Smooth muscle cell (in vitro differentiated cells): ENCODE measurements at regions not wholly inside any gene's neighbourhood (a gene's known extent, or its start where the extent isn't known, plus 50 kb on each side); places are given as distances from the start of the nearest gene placed in this dataset.

ENCODE experiments used
- DNase-seq: peaks from one replicate; lab custom pipeline; 2025; ENCODE audit not compliant: unreplicated experiment; lab: John Stamatoyannopoulos, UW
- H2AFZ ChIP-seq: fragments of 200-600 bp; sonication (generic); 2 replicates; pipeline ENCODE4 v1.6.0; 2016; ENCODE audit warnings: antibody characterized with exemption, low read depth, mild to moderate bottlenecking
- H3F3A ChIP-seq: fragments of 200-600 bp; sonication (generic); 2 replicates; pipeline ENCODE4 v1.6.0; 2017; ENCODE audit warnings: antibody characterized with exemption, low read depth
- H3K27ac ChIP-seq: fragments of 200-600 bp; sonication (generic); 2 replicates; pipeline ENCODE4 v1.5.1; 2016; ENCODE audit warnings: low read depth, mild to moderate bottlenecking
- H3K27me3 ChIP-seq: fragments of 200-600 bp; sonication (generic); 2 replicates; pipeline ENCODE4 v1.6.1; 2016; ENCODE audit warnings: low read depth, mild to moderate bottlenecking
- H3K36me3 ChIP-seq: fragments of 200-600 bp; sonication (generic); 2 replicates; pipeline ENCODE4 v1.5.1; 2016; ENCODE audit warnings: low read depth
- H3K4me1 ChIP-seq: fragments of 200-600 bp; sonication (generic); 2 replicates; pipeline ENCODE4 v1.5.1; 2016; ENCODE audit warnings: low read depth
- H3K4me2 ChIP-seq: fragments of 200-600 bp; sonication (generic); 2 replicates; pipeline ENCODE4 v1.6.0; 2016; ENCODE audit warnings: mild to moderate bottlenecking
- H3K4me3 ChIP-seq: fragments of 200-600 bp; sonication (generic); 2 replicates; pipeline ENCODE4 v1.5.1; 2016; ENCODE audit warnings: mild to moderate bottlenecking
- H3K79me2 ChIP-seq: fragments of 200-600 bp; sonication (generic); 2 replicates; pipeline ENCODE4 v1.6.0; 2016; ENCODE audit warnings: low read depth, mild to moderate bottlenecking
- H3K9ac ChIP-seq: fragments of 200-600 bp; sonication (generic); 2 replicates; pipeline ENCODE4 v1.6.0; 2016; ENCODE audit warnings: low read depth
- H3K9me3 ChIP-seq: fragments of 200-600 bp; sonication (generic); replicated peaks from 2 replicates; pipeline ENCODE4 v1.5.1; 2016; ENCODE audit warnings: low read depth
- H4K20me1 ChIP-seq: fragments of 200-600 bp; sonication (generic); 2 replicates; pipeline ENCODE4 v1.6.0; 2016; ENCODE audit warnings: low read depth
- whole genome bisulfite sequencing: methylation state at CpG from one replicate; pipeline ENCODE4 v1.1.7; 2016; ENCODE audit warnings: low lambda C conversion rate; 5-methylcytosine and 5-hydroxymethylcytosine counted together
- TF ChIP-seq, protein P1 (sequence below): fragments of 200-600 bp; sonication (generic); IDR thresholded peaks from 2 replicates; pipeline ENCODE4 v1.5.1; 2017; ENCODE audit warnings: borderline replicate concordance, mild to moderate bottlenecking, antibody characterized with exemption; ENCODE audit not compliant: insufficient read depth, poor library complexity, severe bottlenecking

DNA sequence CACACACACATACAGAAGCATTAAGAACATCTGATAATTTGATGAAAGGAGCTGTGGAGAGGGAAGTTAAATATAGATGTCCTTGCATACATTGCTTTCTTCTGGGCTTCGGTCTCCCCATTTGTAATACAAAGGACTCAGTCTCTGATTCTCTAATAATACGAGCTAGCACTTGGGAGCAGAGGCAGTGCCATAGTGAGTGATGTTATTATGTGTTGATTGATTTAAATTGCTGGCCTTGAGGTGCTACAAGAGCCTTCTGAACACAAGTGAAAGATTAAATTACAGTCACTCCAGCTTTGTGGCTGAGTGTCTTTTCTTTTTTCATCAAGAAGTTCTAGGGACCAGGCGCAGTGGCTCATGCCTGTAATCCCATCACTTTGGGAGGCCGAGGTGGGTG lies 61.5 kb upstream of the HMGXB4 start:
- H3K4me3 ChIP-seq: no peak overlapping the region
- no peaks in the 10 kb centered on the region for H4K20me1 ChIP-seq
- WGBS: 90% methylated on average over 4 of the region's 4 CpGs
- TF ChIP-seq, protein P1, sequence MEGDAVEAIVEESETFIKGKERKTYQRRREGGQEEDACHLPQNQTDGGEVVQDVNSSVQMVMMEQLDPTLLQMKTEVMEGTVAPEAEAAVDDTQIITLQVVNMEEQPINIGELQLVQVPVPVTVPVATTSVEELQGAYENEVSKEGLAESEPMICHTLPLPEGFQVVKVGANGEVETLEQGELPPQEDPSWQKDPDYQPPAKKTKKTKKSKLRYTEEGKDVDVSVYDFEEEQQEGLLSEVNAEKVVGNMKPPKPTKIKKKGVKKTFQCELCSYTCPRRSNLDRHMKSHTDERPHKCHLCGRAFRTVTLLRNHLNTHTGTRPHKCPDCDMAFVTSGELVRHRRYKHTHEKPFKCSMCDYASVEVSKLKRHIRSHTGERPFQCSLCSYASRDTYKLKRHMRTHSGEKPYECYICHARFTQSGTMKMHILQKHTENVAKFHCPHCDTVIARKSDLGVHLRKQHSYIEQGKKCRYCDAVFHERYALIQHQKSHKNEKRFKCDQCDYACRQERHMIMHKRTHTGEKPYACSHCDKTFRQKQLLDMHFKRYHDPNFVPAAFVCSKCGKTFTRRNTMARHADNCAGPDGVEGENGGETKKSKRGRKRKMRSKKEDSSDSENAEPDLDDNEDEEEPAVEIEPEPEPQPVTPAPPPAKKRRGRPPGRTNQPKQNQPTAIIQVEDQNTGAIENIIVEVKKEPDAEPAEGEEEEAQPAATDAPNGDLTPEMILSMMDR: no peak
- no peaks in the 10 kb centered on the region for H3K4me1 ChIP-seq
- no peak overlapping the region for H2AFZ ChIP-seq
- no peak overlapping the region for H3K4me2 ChIP-seq
- H3K27me3 ChIP-seq: peaks cover 25% of the 10 kb centered on the region
- H3K9me3 ChIP-seq: no peaks in the 10 kb centered on the region
- DNase-seq: no peak
- no peak overlapping the region for H3K27ac ChIP-seq
- no peaks in the 10 kb centered on the region for H3K79me2 ChIP-seq
- H3K9ac ChIP-seq: no peak overlapping the region
- H3K36me3 ChIP-seq: no peaks in the 10 kb centered on the region
- H3F3A ChIP-seq: no peaks in the 10 kb centered on the region

GRCh38 chr22:35197071-35197470 lies 60.2 kb upstream of the HMGXB4 start:
- TF ChIP-seq, protein P1: no peak
- no peaks in the 10 kb centered on the region for H3F3A ChIP-seq
- no peaks in the 10 kb centered on the region for H3K36me3 ChIP-seq
- no peak overlapping the region for H3K27ac ChIP-seq
- no peak overlapping the region for H3K4me2 ChIP-seq
- no peaks in the 10 kb centered on the region for H3K4me1 ChIP-seq
- no peaks in the 10 kb centered on the region for H3K79me2 ChIP-seq
- 85% methylated on average over 4 of the region's 4 CpGs for WGBS
- no peaks in the 10 kb centered on the region for H4K20me1 ChIP-seq
- H3K9me3 ChIP-seq: no peaks in the 10 kb centered on the region
- H3K4me3 ChIP-seq: no peak overlapping the region
- H2AFZ ChIP-seq: no peak overlapping the region
- H3K9ac ChIP-seq: no peak overlapping the region
- peaks cover 25% of the 10 kb centered on the region for H3K27me3 ChIP-seq
- DNase-seq: no peak

DNA sequence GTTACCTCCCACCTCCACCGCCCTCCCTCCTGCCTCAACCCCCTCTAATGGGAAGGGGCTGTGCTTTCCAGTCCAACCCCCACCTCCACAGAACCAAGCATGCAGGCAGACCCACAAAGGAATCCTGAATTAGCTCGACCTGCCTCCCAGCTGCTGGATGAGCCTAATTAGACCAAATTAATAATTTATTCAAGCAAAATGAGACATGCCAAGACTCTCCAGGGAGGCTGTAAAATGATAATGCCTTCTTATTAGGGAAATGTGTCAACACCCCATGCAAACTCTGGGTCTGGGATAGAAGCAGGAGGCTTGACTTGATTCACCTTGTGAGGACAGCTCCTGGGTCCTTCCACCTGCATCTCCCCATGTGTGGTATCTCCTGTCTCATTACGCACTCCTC lies 59.4 kb upstream of the HMGXB4 start:
- no peak overlapping the region for H2AFZ ChIP-seq
- no peak overlapping the region for H3K4me3 ChIP-seq
- H3K4me1 ChIP-seq: no peaks in the 10 kb centered on the region
- H3K9me3 ChIP-seq: no peaks in the 10 kb centered on the region
- no peaks in the 10 kb centered on the region for H3F3A ChIP-seq
- TF ChIP-seq, protein P1: no peak
- H3K27ac ChIP-seq: no peak overlapping the region
- 71% methylated on average over 3 of the region's 3 CpGs for WGBS
- no peak overlapping the region for H3K9ac ChIP-seq
- no peaks in the 10 kb centered on the region for H4K20me1 ChIP-seq
- no peak overlapping the region for H3K4me2 ChIP-seq
- H3K79me2 ChIP-seq: no peaks in the 10 kb centered on the region
- no peaks in the 10 kb centered on the region for H3K36me3 ChIP-seq
- peaks cover 25% of the 10 kb centered on the region for H3K27me3 ChIP-seq
- no peak for DNase-seq

- no peaks in the 10 kb centered on the region for H3K4me1 ChIP-seq
- H3F3A ChIP-seq: no peaks in the 10 kb centered on the region
- TF ChIP-seq, protein P1: no peak
- H3K27ac ChIP-seq: no peak overlapping the region
- no peak overlapping the region for H2AFZ ChIP-seq
- no peak overlapping the region for H3K9ac ChIP-seq
- H3K4me2 ChIP-seq: no peak overlapping the region
- no peak overlapping the region for H3K4me3 ChIP-seq
- no peaks in the 10 kb centered on the region for H3K79me2 ChIP-seq
- H3K9me3 ChIP-seq: no peaks in the 10 kb centered on the region
- no peaks in the 10 kb centered on the region for H3K36me3 ChIP-seq
- no peaks in the 10 kb centered on the region for H4K20me1 ChIP-seq
- WGBS: 87% methylated on average over 4 of the region's 4 CpGs
- DNase-seq: no peak
- peaks cover 25% of the 10 kb centered on the region for H3K27me3 ChIP-seq
These were observed 58.6 kb upstream of the HMGXB4 start for GRCh38 chr22:35198738-35199137.
